ENCODE measurements at regions not wholly inside any gene's neighbourhood (a gene's known extent, or its start where the extent isn't known, plus 50 kb on each side); places are given as distances from the start of the nearest gene placed in this dataset.

DNA sequence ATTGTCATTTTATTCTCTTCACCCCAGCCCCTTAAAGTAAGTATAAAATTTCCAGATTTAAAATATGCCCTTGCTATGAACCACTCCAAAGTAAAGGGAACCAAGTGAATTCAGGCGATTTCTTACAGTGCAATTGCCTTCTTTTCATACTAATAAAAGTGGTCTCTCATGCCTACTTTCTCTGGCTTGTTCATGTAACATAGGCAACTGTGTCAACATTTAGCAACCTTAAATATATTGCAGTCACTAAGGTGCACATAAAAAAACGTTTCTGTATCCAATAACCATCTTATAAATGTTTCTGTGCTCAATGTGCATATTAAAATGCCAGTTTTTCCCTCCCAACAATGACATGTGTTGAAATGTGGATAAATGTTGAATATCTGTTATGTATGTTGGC, 271.6 kb upstream of the DCN start:
- TF ChIP-seq, protein P1, sequence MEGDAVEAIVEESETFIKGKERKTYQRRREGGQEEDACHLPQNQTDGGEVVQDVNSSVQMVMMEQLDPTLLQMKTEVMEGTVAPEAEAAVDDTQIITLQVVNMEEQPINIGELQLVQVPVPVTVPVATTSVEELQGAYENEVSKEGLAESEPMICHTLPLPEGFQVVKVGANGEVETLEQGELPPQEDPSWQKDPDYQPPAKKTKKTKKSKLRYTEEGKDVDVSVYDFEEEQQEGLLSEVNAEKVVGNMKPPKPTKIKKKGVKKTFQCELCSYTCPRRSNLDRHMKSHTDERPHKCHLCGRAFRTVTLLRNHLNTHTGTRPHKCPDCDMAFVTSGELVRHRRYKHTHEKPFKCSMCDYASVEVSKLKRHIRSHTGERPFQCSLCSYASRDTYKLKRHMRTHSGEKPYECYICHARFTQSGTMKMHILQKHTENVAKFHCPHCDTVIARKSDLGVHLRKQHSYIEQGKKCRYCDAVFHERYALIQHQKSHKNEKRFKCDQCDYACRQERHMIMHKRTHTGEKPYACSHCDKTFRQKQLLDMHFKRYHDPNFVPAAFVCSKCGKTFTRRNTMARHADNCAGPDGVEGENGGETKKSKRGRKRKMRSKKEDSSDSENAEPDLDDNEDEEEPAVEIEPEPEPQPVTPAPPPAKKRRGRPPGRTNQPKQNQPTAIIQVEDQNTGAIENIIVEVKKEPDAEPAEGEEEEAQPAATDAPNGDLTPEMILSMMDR (IDR thresholded peaks at IDR 0.05) = no peak
- no peak for TF ChIP-seq SIN3A (IDR thresholded peaks at IDR 0.05; ENCODE audit: borderline replicate concordance, insufficient read depth, low read depth, low read length)
